Suppressor macrophage (primary cell): ENCODE measurements at regions not wholly inside any gene's neighbourhood (a gene's known extent, or its start where the extent isn't known, plus 50 kb on each side); places are given as distances from the start of the nearest gene placed in this dataset.

Source experiments
- DNase-seq, 4 experiments: peaks; one replicate each; pipeline ENCODE4 v3.0.0-alpha.2; 2020 to 2022

DNA sequence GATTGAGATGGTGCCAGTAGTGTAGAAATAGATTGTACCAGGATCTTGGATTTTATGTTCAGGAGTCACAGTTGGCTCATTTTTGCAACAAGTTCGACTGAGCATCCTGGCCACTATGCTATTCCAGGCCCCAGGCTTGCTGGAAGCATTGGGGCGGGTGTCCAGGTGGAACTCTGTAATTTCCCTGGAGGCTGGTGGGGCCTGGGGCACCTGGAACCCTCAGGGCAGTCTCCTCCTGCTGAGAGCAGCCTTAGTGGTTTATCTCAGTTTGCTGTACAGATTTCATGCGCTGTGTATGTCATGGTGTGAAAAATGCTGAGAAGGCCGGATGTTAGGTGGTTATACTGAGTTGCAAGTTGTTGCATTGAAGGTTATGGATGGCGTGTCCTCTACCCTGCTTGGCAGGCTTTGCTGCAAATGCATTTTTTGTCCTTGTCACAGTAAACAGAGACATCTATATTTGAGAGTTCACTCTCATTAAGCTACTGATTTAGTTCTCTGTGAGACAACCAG lies 135.1 kb upstream of the MYLIP start:
- DNase-seq = no peak

GRCh38 chr6:15990179-15990578 lies 138.7 kb upstream of the MYLIP start:
- DNase-seq = no peak

DNA sequence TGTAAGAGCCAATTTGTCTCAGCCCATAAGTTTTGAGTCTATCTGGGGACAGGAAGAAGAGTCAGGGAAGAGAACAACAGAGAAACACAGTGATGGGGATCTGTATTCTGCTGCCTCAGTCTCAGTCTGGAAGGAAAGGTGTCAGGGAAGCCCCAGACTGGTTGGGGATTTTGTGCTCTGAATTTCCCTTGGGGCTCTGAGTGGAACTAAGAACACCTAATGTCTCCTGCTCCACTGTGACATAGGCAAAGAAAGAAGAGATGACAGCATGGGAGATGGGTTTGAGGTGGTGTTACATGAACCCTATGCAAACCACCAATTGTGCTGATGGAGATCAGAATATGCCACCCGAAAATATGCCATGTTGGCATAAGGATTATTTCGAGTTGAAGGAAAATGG lies 139.5 kb upstream of the MYLIP start:
- no peak for DNase-seq

DNA sequence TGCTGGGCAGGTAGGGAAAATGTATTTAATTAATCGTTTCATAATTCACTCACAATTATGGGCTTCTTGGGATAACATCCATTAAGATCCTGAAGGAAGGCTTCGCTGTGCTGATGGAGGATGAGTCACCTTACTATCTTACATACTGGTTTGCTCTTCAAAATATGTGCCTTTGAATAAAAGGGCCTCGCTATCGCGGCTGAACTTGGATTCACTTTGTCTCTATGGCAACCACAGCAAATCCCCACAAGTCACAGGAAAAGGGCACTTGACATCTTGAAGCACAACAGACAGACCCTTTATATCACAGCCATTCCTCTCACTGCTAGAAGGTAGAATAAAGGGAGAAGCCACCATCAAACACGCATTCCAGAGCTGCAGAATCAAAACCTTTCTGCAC lies 141.3 kb upstream of the MYLIP start:
- DNase-seq = no peak

DNA sequence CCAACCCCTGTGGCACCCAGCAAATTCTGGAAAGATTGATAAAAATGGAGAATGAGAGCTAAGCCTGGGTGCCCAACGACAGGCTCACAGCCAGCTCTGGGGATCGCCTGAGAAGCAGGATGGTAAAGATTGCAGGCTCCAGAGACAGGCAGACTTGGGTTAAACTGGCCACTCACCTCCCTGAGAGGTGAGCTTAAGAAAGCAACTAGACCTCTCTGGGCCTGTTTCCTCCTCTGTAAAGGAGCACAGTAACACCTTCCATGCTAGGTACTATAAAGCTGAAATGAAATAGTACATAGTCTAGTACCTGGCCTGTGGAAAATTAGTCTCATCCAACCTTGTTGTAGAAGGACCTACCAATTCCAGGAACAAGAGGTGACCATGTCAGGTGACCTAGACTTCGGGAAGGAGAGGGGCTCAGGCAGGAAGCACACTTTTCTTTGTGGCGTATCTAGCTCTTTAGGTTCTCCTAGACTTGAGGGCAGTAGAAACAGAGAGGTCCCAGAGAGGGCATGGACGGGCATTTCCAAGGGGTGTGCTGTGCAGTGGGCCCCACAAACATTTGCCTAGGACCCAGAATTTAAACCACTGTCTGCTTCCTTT lies 142.8 kb upstream of the MYLIP start:
- DNase-seq = no peak

- no peak for DNase-seq
Observed at GRCh38 chr6:15985379-15985959, 143.4 kb upstream of the MYLIP start.

DNA sequence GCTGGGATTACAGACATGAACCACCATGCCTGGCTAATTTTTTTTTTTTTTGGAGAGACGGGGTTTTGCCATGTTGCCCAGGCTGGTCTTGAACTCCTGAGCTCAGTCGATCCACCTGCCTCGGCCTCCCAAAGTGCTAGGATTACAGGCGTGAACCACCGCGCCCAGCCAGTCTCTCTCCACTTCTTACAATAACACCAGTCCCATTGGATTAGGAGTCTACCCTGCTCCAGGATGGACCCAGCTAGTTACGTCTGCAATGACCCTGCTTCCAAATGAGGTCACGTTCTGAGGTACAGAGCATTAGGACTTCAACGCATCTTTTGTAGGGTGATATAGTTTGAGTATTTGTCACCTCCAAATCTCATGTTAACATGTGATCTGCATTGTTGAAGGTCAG lies 146.9 kb upstream of the MYLIP start:
- DNase-seq = no peak

- no peak for DNase-seq
Observed at GRCh38 chr6:15980801-15981200, 148.1 kb upstream of the MYLIP start.

DNA sequence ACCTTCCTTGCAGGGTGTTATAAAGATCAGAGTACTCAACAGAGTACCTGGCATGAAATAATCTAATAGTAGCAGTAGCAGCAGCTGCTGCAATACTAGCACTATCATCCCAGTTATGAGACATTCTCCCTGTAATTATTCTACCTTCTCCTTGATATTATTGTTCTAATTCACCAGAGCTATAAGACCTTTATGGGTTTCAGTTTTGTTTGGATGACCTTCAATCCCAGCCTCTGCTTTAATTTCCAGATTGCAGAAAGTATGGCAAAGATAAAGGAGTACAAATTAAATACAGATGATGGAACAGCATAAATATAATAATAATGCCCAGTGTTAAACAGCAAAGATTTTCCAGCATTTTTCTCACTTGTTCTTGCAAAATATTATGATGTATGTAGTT lies 150.5 kb upstream of the MYLIP start:
- no peak for DNase-seq

DNA sequence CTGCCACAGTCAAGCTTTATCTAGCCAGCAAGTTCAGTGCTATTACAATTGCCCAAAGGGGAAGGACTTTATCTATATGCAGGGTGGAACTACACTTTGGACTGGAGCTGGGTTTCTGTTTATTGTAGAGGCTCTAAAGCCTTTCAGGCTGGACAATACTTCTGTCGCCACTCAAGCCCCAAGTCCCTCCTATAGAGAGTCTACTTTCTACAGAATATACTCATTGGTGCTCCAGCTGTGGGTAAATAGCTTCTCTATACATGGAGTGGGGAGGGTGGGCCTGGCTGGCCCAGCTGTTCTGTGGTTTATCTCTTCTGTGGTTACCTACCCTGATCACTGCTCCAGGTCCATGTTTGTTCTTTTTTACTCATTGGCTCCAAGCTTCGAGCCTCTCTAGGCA lies 151.8 kb upstream of the MYLIP start:
- DNase-seq = no peak

DNA sequence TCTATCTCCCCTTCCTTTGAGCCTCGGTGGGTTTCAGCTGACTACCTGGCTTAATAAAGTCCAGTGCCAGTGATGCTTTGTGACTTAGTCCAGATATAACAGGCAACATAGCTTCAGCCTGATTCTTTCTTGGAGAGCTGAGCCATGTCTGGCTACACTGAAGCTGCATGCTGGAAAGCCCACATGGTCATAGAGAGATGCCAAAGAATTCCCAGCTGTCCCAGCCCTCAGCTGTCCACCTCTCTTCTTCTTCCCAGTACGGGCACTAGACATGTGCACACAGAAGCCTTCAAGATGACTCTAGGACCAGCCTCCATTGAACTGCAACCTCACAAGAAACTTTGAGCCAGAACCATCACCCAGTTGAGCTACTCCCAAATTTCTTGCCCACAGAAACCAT lies 154.1 kb upstream of the MYLIP start:
- no peak for DNase-seq

GRCh38 chr6:15970517-15970916 lies 158.4 kb upstream of the MYLIP start:
- no peak for DNase-seq

GRCh38 chr6:15969236-15969778 lies 159.6 kb upstream of the MYLIP start:
- DNase-seq = no peak

- no peak for DNase-seq
Observed at GRCh38 chr6:15968519-15968918, 160.4 kb upstream of the MYLIP start.

GRCh38 chr6:15966000-15966520 lies 162.8 kb upstream of the MYLIP start:
- DNase-seq = no peak

DNA sequence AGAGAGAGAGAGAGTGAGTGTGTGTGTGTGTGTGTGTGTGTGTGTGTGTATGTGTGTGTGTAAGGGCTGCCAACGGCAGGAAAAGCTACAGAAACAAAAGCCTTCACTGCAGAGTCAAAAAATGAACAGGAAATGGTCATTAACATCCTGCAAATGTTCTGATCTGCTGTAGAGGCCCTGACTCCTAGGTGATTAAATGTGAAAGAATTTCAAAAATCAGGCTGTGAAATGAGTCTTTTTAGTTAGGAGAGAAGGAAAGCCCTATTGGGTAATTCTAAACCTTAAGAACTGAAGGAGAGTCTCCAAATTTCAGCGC lies 166.5 kb upstream of the MYLIP start:
- no peak for DNase-seq

GRCh38 chr6:15961635-15962448 lies 167.0 kb upstream of the MYLIP start:
- peak in 1 of 4 experiments; percentile 4 for DNase-seq

DNA sequence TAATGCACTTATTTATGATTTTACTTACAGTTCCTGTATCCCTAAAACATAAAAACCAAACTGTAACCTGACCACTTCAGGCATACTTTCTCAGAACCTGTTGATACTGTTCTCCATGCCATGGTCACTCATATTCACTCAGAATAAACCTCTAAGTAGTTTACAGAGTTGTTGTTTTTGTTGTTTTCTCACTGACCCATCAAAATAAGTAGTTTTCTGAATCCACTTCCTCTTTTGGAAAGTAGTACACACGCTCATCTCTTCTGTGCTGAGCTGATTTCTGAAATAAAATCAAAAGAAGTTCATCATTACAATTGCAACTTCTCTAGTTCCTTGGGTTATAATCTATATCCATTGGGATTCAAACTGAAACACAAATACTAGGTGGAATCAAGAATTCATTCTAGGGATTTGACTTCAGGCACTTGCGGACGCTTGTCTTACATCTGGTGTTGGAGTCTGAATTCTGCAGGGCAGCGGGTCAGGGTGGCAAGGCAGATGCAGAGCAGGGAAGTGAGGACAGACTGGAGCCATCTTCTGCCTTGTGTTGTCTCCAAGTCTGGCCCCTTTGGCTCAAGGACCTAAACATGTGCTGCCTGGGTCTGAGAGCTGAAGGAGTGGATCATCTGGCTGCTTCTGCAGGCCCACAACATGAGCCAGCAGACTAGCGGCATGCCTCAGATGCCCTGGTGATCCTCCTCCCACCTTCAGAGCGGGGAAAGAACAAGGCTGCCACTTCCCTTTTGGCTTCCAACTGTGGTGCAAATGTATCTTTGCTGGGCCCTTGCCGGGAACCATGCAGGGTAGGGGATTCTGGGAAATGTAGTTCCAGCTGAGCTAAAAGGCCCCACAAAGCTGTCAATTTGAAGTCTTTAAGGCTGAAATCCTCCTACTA lies 167.9 kb upstream of the MYLIP start:
- DNase-seq = peak; percentile 70 to 87 (median 84)

DNA sequence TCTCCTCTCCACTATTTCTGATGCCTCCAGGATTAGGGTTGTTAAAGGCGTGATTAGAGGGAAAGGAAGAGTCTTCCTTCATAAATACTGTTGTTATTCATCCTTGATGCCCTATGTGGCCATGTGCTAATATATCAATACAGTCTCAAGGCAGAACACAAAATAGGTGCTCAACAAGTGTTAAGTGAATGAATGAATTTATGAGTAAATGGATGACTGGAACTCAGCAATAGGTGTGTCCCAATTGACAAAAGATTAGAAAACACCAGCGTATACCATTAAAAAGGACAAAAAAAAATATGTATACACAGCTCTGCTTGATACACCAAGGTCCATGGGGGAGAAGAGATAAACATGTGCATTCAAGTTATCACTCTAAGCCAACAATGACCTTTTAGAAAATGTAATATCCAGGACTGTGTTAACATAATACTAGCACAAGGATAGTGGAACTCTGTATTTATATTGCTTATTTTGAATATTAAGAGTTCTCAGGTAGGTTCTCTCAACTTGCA lies 171.2 kb upstream of the MYLIP start:
- no peak for DNase-seq

DNA sequence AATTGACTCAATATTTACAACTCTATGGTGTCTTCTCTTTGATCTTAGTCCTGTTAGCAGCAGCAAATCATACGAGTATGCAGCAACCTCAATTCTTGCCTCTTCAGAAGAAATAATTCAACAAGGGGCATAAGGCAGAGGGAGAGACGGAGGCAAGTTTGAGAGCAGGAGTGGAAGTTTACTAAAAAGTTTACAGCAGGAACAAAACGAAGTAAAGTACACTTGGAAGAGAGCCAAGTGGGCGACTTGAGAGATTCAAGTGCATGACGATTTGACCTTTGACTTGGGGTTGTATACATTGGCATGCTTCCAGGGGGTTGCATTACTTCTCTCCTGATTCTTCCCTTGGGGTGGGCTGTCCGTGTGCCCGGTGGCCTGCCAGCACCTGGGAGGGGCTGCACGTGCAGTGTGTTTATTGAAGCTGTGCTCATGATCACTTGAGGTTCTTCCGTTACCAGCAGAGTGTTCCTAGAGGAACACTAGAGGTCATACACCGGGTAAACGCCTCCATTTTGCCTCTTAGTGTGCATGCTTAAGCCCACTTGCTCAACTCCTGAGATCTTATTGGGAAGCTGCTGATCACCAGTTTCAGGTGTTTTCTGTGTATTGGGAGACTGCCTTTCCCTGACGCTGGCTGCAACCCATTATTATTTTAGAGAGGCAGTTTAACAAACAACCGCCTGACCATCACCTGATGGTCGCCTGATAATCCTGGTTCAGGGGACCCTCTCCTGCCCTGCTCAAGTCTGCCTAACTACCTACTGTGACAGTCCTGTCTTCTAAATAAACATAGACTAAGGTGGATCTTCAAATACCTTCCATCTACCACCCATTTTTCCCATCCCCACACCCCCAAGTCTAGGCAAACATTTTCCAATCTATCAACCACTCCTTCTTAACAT lies 172.4 kb upstream of the MYLIP start:
- DNase-seq = no peak

GRCh38 chr6:15955484-15955883 lies 173.4 kb upstream of the MYLIP start:
- no peak for DNase-seq
